ENCODE measurements at regions not wholly inside any gene's neighbourhood (a gene's known extent, or its start where the extent isn't known, plus 50 kb on each side); places are given as distances from the start of the nearest gene placed in this dataset.

DNA sequence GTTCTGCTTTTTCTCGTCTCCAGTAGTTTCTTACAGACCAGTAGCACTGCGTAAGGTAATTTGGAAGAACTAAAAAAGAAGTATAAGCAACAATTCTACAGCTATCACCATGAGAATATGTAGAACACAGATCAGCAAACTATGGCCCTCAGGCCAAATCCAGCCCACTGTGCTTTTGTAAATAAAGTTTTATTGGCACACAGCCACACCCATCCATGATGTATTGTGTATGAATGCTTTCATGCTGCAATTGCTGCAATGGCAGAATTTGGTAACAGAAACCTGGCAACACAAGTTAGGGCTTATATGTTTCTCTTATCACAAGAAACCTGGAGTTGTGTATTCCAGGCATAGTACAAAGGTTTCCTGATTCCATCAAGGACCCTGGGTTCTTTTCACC lies 386.8 kb upstream of the TSHZ2 start (continued):
- TF ChIP-seq, protein P1, sequence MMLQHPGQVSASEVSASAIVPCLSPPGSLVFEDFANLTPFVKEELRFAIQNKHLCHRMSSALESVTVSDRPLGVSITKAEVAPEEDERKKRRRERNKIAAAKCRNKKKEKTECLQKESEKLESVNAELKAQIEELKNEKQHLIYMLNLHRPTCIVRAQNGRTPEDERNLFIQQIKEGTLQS (IDR thresholded peaks at IDR 0.05), result no peak

DNA sequence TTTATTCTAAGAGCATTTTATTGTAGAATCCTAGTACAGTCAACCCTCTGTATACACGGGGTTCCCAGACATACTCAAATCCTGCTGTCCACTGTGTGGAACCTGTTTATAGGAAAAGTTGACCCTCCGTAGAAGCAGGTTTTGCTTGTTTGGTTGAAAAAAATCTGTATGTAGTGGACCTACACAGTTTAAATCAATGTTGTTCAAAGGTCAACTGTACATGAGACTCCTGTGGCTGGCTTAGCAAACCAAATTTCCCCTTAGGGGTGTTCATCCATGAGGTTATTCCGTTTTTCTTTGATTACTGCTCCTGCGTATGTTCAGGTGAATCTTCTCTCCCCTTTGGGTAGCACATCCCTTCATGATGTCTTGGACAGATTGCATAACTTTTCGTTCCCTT lies 387.0 kb upstream of the ZFP64 start:
- no peak overlapping the region for H3K4me2 ChIP-seq (ENCODE audit: low read length)
- POLR2A ChIA-PET, result no interaction called here
- H3K79me2 ChIP-seq (ENCODE audit: insufficient read depth, low read length), result no peaks in the 10 kb centered on the region
- H3K9me2 ChIP-seq (ENCODE audit: insufficient read depth), result no peaks in the 10 kb centered on the region
- H3K27me3 ChIP-seq (ENCODE audit: insufficient read depth, low read length), result no peaks in the 10 kb centered on the region
- no TSS peak for BruUV-seq (replicated peaks)
- intact Hi-C loops (cut with micrococcal nuclease), result no loop called here
- TF ChIP-seq, protein P2, sequence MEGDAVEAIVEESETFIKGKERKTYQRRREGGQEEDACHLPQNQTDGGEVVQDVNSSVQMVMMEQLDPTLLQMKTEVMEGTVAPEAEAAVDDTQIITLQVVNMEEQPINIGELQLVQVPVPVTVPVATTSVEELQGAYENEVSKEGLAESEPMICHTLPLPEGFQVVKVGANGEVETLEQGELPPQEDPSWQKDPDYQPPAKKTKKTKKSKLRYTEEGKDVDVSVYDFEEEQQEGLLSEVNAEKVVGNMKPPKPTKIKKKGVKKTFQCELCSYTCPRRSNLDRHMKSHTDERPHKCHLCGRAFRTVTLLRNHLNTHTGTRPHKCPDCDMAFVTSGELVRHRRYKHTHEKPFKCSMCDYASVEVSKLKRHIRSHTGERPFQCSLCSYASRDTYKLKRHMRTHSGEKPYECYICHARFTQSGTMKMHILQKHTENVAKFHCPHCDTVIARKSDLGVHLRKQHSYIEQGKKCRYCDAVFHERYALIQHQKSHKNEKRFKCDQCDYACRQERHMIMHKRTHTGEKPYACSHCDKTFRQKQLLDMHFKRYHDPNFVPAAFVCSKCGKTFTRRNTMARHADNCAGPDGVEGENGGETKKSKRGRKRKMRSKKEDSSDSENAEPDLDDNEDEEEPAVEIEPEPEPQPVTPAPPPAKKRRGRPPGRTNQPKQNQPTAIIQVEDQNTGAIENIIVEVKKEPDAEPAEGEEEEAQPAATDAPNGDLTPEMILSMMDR (IDR thresholded peaks at IDR 0.05 in 2 of 3, conservative IDR thresholded peaks at IDR 0.05 in 1 of 3; ENCODE audit: borderline replicate concordance in 1 of 3, insufficient read depth in 1 of 3, low read depth in 2 of 3, low read length in 2 of 3), result no peak
- TF ChIP-seq, protein P1 (IDR thresholded peaks at IDR 0.05), result no peak
- no peak for TF ChIP-seq JUND (IDR thresholded peaks at IDR 0.05)
- ATAC-seq (no peak), DNase-seq (ENCODE audit: low read depth, low spot score) (no peak)
- no peaks in the 10 kb centered on the region for H4K20me1 ChIP-seq (ENCODE audit: insufficient read depth)
- H3K27ac ChIP-seq (ENCODE audit: low read depth, low read length), result no peak overlapping the region
- CTCF ChIA-PET, result no interaction called here
- no peaks in the 10 kb centered on the region for H3K36me3 ChIP-seq (ENCODE audit: control insufficient read depth in 1 of 2, insufficient read depth in 2 of 2, low read length in 2 of 2)
- no peak overlapping the region for H3K9ac ChIP-seq (ENCODE audit: low read length)
- no peak overlapping the region for H3K4me3 ChIP-seq (replicated peaks in 1 of 2; ENCODE audit: low read depth in 1 of 2, low read length in 2 of 2)
- RAD21 ChIA-PET (ENCODE audit: low non-redundant PET in 1 of 2, low total read pairs in 2 of 2, uncharacterized antibody in 2 of 2, unreplicated experiment in 2 of 2), result no interaction called here
- no peaks in the 10 kb centered on the region for H3K4me1 ChIP-seq (ENCODE audit: control insufficient read depth in 1 of 2, insufficient read depth in 2 of 2, low read length in 2 of 2)
- H2AFZ ChIP-seq (ENCODE audit: low read depth, low read length, poor library complexity, severe bottlenecking), result no peak overlapping the region
- H3K9me3 ChIP-seq (ENCODE audit: control insufficient read depth in 1 of 2, insufficient read depth in 1 of 2, low read depth in 1 of 2, low read length in 2 of 2), result peaks cover 0 to 10% of the 10 kb centered on the region in 2 experiments; a peak in 1 of 4 replicates

DNA sequence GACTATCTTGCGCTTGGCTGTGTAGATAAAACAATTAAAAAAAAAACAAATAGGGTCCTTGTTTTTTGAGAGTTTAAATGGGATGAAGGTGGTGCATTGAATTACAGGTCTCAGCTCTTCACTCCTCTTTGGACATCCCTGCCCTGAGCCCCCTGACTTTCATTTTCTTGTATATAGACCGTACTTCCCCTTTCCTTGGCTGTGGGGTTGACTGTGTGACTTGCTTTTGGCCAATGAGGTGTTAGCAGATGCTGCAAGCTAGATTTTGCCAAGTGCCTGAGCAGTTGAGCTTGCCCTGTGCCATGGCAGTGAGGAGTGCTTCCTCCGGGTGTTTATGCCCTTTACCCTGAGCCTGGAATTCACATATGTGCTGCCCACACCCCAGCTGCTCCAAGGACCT lies 386.1 kb upstream of the ZFP64 start:
- peaks cover 0 to 10% of the 10 kb centered on the region in 2 experiments; a peak in 1 of 4 replicates for H3K9me3 ChIP-seq (ENCODE audit: control insufficient read depth in 1 of 2, insufficient read depth in 1 of 2, low read depth in 1 of 2, low read length in 2 of 2)
- CTCF ChIA-PET, result no interaction called here
- H2AFZ ChIP-seq (ENCODE audit: low read depth, low read length, poor library complexity, severe bottlenecking), result no peak overlapping the region
- intact Hi-C loops (cut with micrococcal nuclease), result no loop called here
- H3K9me2 ChIP-seq (ENCODE audit: insufficient read depth), result no peaks in the 10 kb centered on the region
- POLR2A ChIA-PET, result no interaction called here
- no TSS peak for BruUV-seq (replicated peaks)
- H3K27me3 ChIP-seq (ENCODE audit: insufficient read depth, low read length), result no peaks in the 10 kb centered on the region
- H3K4me1 ChIP-seq (ENCODE audit: control insufficient read depth in 1 of 2, insufficient read depth in 2 of 2, low read length in 2 of 2), result no peaks in the 10 kb centered on the region
- no peak overlapping the region for H3K27ac ChIP-seq (ENCODE audit: low read depth, low read length)
- DNase-seq (ENCODE audit: low read depth, low spot score) (no peak), ATAC-seq (no peak)
- no peaks in the 10 kb centered on the region for H3K79me2 ChIP-seq (ENCODE audit: insufficient read depth, low read length)
- H3K4me3 ChIP-seq (replicated peaks in 1 of 2; ENCODE audit: low read depth in 1 of 2, low read length in 2 of 2), result no peak overlapping the region
- H3K36me3 ChIP-seq (ENCODE audit: control insufficient read depth in 1 of 2, insufficient read depth in 2 of 2, low read length in 2 of 2), result no peaks in the 10 kb centered on the region
- H3K9ac ChIP-seq (ENCODE audit: low read length), result no peak overlapping the region
- H3K4me2 ChIP-seq (ENCODE audit: low read length), result no peak overlapping the region
- RAD21 ChIA-PET (ENCODE audit: low non-redundant PET in 1 of 2, low total read pairs in 2 of 2, uncharacterized antibody in 2 of 2, unreplicated experiment in 2 of 2), result no interaction called here
- H4K20me1 ChIP-seq (ENCODE audit: insufficient read depth), result no peaks in the 10 kb centered on the region
- TF ChIP-seq POLR2A (IDR thresholded peaks at IDR 0.05; ENCODE audit: borderline replicate concordance, extremely low read depth, insufficient read depth, insufficient read length) (no peak), EZH2 (IDR thresholded peaks at IDR 0.05) (no peak), SP1 (IDR thresholded peaks at IDR 0.05; ENCODE audit: low read depth) (no peak), RAD21 (IDR thresholded peaks at IDR 0.05; ENCODE audit: low read depth) (no peak), ZFX (IDR thresholded peaks at IDR 0.05) (no peak), ZNF274 (IDR thresholded peaks at IDR 0.05; ENCODE audit: low read depth, low read length) (no peak), SIN3A (IDR thresholded peaks at IDR 0.05; ENCODE audit: low read depth) (no peak), EGR1 (IDR thresholded peaks at IDR 0.05; ENCODE audit: low read depth) (no peak), EZH2phosphoT487 (IDR thresholded peaks at IDR 0.05; ENCODE audit: borderline replicate concordance) (no peak), POLR2AphosphoS5 (IDR thresholded peaks at IDR 0.05; ENCODE audit: low read depth, low read length) (no peak), ELF1 (IDR thresholded peaks at IDR 0.05; ENCODE audit: borderline replicate concordance, low read depth) (no peak), CBX3 (IDR thresholded peaks at IDR 0.05; ENCODE audit: low read depth) (no peak)
- TF ChIP-seq, protein P1 (IDR thresholded peaks at IDR 0.05), result no peak

Measured in HCT116 (cell line).